Aorta (tissue), 5 donors: ENCODE measurements at regions not wholly inside any gene's neighbourhood (a gene's known extent, or its start where the extent isn't known, plus 50 kb on each side); places are given as distances from the start of the nearest gene placed in this dataset.

Experiments used
- ATAC-seq: fragments of 200-7000 bp; cut with Tn5 transposase; one replicate; pipeline ENCODE4 v1.9.1; 2022; ENCODE audit warnings: moderate library complexity; ENCODE audit not compliant: low FRiP score
- DNase-seq, 2 donors: peaks; one replicate each; pipeline ENCODE4 v3.0.0-alpha.2; 2020
- H3K27ac ChIP-seq, 2 donors: one replicate each; pipeline ENCODE4 v1.5.1; 2013; ENCODE audit warnings: low read length in 2 of 2, mild to moderate bottlenecking in 2 of 2, moderate library complexity in 2 of 2, control low read depth in 1 of 2, inconsistent platforms in 1 of 2, low read depth in 1 of 2
- H3K27me3 ChIP-seq, 2 donors: one replicate each; pipeline ENCODE4 v1.6.1; 2013; ENCODE audit warnings: control low read depth in 1 of 2, low read length in 1 of 2, mild to moderate bottlenecking in 1 of 2, moderate library complexity in 1 of 2; ENCODE audit not compliant: insufficient read depth in 2 of 2, control insufficient read depth in 1 of 2
- H3K36me3 ChIP-seq, 2 donors: one replicate each; pipeline ENCODE4 v1.6.1; 2013; ENCODE audit warnings: control low read depth in 1 of 2, low read length in 1 of 2, mild to moderate bottlenecking in 1 of 2; ENCODE audit not compliant: insufficient read depth in 2 of 2, control insufficient read depth in 1 of 2
- H3K4me1 ChIP-seq, 2 donors: one replicate each; pipeline ENCODE4 v1.6.1; 2013; ENCODE audit warnings: low read length in 2 of 2, control low read depth in 1 of 2, mild to moderate bottlenecking in 1 of 2, moderate library complexity in 1 of 2; ENCODE audit not compliant: insufficient read depth in 2 of 2, control insufficient read depth in 1 of 2
- H3K4me3 ChIP-seq, 2 donors: one replicate each; pipeline ENCODE4 v1.5.1; 2013; ENCODE audit warnings: low read length in 2 of 2, control low read depth in 1 of 2, mild to moderate bottlenecking in 1 of 2
- H3K9me3 ChIP-seq: one replicate; pipeline ENCODE4 v1.6.1; 2013; ENCODE audit warnings: mild to moderate bottlenecking, low read length; ENCODE audit not compliant: control insufficient read depth
- WGBS, 2 donors: extraction: QIAGEN DNeasy Blood & Tissue Kit; methylation state at CpG; one replicate each; pipeline ENCODE4 v1.1.7; 2013; 5-methylcytosine and 5-hydroxymethylcytosine counted together
- intact Hi-C, 2 donors: fragments of 100-400 bp; cut with DNase I; formaldehyde crosslinking; loops; one replicate each; pipeline versions ENCODE4 v1.14.2 to v1.15.0; 2022
- donor health status: healthy with polysubstance abuse.
- donor health status: Bipolar disorder and iron deficiency.
- donor health status: DM: no; HTN: no; CAD: no.
- donor health status: DM: no; HTN: no; CAD: no.
- donor health status: DM: yes; HTN: yes; CAD: no.

DNA sequence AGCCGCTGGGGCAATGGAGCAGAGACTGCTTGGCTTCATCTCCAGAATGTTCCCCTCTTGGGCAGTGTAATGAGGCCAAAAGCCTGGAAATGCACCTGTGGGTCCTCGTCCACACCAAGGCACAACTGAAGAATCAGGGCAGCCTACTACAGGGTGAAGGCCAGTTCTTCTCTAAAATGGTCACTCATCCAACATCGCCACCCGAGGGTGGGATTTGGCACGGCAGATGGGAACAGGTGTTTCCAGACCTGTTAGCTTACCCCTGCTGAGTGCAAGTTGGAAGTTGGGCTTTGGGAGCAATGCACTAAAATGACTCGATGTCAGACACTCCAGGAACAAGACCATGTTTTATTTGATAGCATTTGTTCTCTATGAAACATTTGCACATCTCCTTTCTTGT, 543.7 kb downstream of the NPHP4 start:
- Histone ChIP-seq H3K27ac (no peak overlapping the region), H3K27me3 (no peaks in the 10 kb centered on the region)

GRCh38 chr1:5447503-5447960, 544.7 kb downstream of the NPHP4 start:
- ATAC-seq (no peak), DNase-seq (no peak)
- Histone ChIP-seq H3K27ac (no peak overlapping the region), H3K4me3 (no peak overlapping the region), H3K36me3 (no peaks in the 10 kb centered on the region), H3K4me1 (no peaks in the 10 kb centered on the region), H3K9me3 (peaks cover 2% of the 10 kb centered on the region), H3K27me3 (no peaks in the 10 kb centered on the region)
- intact Hi-C loops = no loop called here
- WGBS, 2 donors = 55 to 65% methylated on average over 6 of the region's 6 CpGs

More for the DNA sequence above, 543.7 kb downstream of the NPHP4 start:
- H3K9me3 ChIP-seq = peaks cover 2% of the 10 kb centered on the region
- H3K4me1 ChIP-seq = no peaks in the 10 kb centered on the region
- no peak for DNase-seq
- ATAC-seq = no peak
- 71% methylated on average over 6 of the region's 6 CpGs for WGBS, 2 donors
- no peak overlapping the region for H3K4me3 ChIP-seq
- H3K36me3 ChIP-seq = no peaks in the 10 kb centered on the region
- intact Hi-C loops = no loop called here

- intact Hi-C loops = no loop called here
- Histone ChIP-seq H3K9me3 (peaks cover 5% of the 10 kb centered on the region), H3K4me1 (no peaks in the 10 kb centered on the region), H3K4me3 (no peak overlapping the region), H3K27ac (no peak overlapping the region), H3K27me3 (peaks cover 0 to 2% of the 10 kb centered on the region in 2 donors), H3K36me3 (no peaks in the 10 kb centered on the region)
- WGBS, 2 donors = 26 to 29% methylated on average over 6 of the region's 6 CpGs
- no peak for DNase-seq
- ATAC-seq = no peak
Measured at GRCh38 chr1:5444396-5444795, 547.8 kb downstream of the NPHP4 start.

DNA sequence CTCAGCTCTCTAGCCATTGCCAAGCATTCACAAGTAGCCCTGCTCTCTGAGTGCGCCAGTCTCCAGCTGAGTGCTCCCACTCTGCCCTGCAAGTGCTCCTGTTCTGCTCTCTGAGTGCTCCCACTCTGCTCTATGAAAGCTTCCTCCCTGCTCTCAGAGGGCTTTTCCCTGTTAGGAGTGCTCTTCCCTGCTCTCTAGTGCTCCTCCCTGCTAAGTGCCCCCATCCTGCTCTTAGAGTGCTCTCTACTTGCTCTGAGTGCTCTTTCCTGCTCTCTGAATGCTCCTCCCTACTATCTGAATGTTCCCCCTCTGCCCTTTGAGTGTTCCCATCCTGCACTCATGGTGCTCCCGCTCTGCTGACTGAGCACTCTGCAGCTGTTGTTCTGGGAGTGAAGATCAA, 555.4 kb downstream of the NPHP4 start:
- Histone ChIP-seq H3K27ac (no peak overlapping the region), H3K36me3 (no peaks in the 10 kb centered on the region), H3K4me3 (no peak overlapping the region), H3K9me3 (peaks cover 11% of the 10 kb centered on the region), H3K4me1 (no peaks in the 10 kb centered on the region), H3K27me3 (peaks cover 0 to 4% of the 10 kb centered on the region in 2 donors)
- DNase-seq (no peak), ATAC-seq (no peak)
- 86 to 90% methylated on average over 2 of the region's 2 CpGs for WGBS, 2 donors
- intact Hi-C loops = no loop called here

GRCh38 chr1:5435414-5435813, 556.8 kb downstream of the NPHP4 start:
- no peak for ATAC-seq
- no peaks in the 10 kb centered on the region for H3K4me1 ChIP-seq
- no peak overlapping the region for H3K4me3 ChIP-seq
- peaks cover 0 to 4% of the 10 kb centered on the region in 2 donors for H3K27me3 ChIP-seq
- intact Hi-C loops = no loop called here
- DNase-seq = no peak
- WGBS, 2 donors = 78 to 90% methylated on average over 6 of the region's 6 CpGs
- peaks cover 10% of the 10 kb centered on the region for H3K9me3 ChIP-seq
- H3K36me3 ChIP-seq = no peaks in the 10 kb centered on the region
- no peak overlapping the region for H3K27ac ChIP-seq

- no peak overlapping the region for H3K4me3 ChIP-seq
- H3K27me3 ChIP-seq = peaks cover 0 to 2% of the 10 kb centered on the region in 2 donors
- ATAC-seq (no peak), DNase-seq (no peak)
- WGBS, 2 donors = 65 to 72% methylated on average over 5 of the region's 5 CpGs
- intact Hi-C loops = no loop called here
- H3K27ac ChIP-seq = no peak overlapping the region
- H3K9me3 ChIP-seq = peaks cover 1% of the 10 kb centered on the region
- no peaks in the 10 kb centered on the region for H3K36me3 ChIP-seq
- no peaks in the 10 kb centered on the region for H3K4me1 ChIP-seq
Measured at GRCh38 chr1:5432436-5432835, 559.8 kb downstream of the NPHP4 start.

DNA sequence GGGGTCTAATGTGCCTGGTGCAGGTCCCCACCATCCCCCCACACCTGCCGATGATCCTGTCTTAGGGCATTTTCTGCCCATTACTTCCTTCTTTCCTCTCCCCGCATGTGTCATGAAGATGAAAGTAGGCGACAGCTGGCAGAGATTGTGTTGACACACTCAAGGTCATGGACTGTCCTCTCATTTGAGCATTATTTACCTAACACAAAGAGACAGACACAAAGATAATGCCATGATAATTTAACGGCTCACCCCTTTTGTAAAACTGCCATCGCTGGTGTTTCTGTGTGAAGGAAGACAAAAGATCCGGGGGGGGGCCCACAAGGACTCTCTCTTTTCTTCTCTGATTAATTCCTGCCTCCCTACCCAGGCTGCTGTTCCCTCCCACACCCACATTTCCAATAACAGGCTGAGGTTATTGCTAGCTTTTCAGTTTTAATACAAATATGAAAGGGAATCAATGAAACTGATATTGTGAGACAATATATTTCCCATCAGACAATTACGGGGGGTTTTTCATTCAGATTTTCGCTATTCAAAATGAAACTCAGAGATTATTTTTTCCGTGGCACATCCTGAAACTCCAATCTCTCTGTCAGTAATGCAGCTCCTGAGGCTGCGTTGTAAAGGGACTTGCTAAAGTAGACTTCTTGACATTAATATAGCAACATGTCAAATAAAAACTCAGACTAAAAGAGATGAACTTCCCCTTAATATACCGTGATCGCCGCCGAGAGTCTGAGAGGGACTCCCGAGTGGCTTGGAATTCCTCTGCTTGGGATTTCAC, 561.1 kb downstream of the NPHP4 start:
- WGBS, 2 donors = 50 to 62% methylated on average over 15 of the region's 15 CpGs
- no peak for DNase-seq

GRCh38 chr1:5430136-5430535, 562.1 kb downstream of the NPHP4 start:
- Histone ChIP-seq H3K27me3 (no peaks in the 10 kb centered on the region), H3K36me3 (no peaks in the 10 kb centered on the region), H3K4me3 (no peak overlapping the region), H3K27ac (no peak overlapping the region), H3K4me1 (no peaks in the 10 kb centered on the region), H3K9me3 (no peaks in the 10 kb centered on the region)
- DNase-seq (no peak), ATAC-seq (no peak)
- 63 to 75% methylated on average over 4 of the region's 4 CpGs for WGBS, 2 donors
- intact Hi-C loops = no loop called here

More for the DNA sequence above, 561.1 kb downstream of the NPHP4 start:
- Histone ChIP-seq H3K4me3 (no peak overlapping the region), H3K4me1 (no peaks in the 10 kb centered on the region), H3K27me3 (peaks cover 0 to 2% of the 10 kb centered on the region in 2 donors), H3K36me3 (no peaks in the 10 kb centered on the region), H3K9me3 (peaks cover 1% of the 10 kb centered on the region), H3K27ac (no peak overlapping the region)
- no peak for ATAC-seq
- intact Hi-C loops = no loop called here

DNA sequence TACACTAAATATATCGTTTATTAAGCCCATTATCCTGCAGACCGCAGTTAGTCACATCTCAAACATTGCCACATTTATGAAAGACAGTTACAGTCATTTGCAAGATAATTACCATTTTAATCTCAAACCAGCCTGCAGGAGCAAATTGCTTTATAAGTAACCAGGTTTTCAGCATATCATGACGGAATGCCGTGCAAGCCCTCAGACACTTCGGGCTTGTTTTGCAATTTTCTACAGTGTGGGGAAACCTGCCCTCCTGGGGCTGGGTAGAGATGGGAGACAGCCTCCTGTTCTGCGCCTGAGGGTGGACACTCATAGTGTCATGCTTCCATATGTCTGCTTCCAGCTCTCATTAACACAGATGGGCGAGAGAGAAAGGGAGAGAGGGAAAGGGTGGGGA, 563.9 kb downstream of the NPHP4 start:
- Histone ChIP-seq H3K4me1 (no peaks in the 10 kb centered on the region), H3K9me3 (no peaks in the 10 kb centered on the region), H3K4me3 (no peak overlapping the region), H3K27me3 (no peaks in the 10 kb centered on the region), H3K36me3 (no peaks in the 10 kb centered on the region), H3K27ac (no peak overlapping the region)
- ATAC-seq (no peak), DNase-seq (no peak)
- 67 to 70% methylated on average over 7 of the region's 7 CpGs for WGBS, 2 donors
- intact Hi-C loops = no loop called here
